Ovary (tissue), 3 donors: ENCODE measurements at regions not wholly inside any gene's neighbourhood (a gene's known extent, or its start where the extent isn't known, plus 50 kb on each side); places are given as distances from the start of the nearest gene placed in this dataset.

Source experiments
- EP300 ChIP-seq: sonication (generic); formaldehyde crosslinking; IDR thresholded peaks from one replicate; pipeline ENCODE4 v1.6.1; 2017; ENCODE audit warnings: antibody characterized with exemption
- POLR2A ChIP-seq: fragments of 450-650 bp; IDR thresholded peaks from one replicate; pipeline ENCODE4 v1.6.1; 2017; ENCODE audit warnings: antibody characterized with exemption, mild to moderate bottlenecking, moderate library complexity
- TF ChIP-seq, protein P1 (sequence below), 3 donors: fragments of 450-650 bp in 2 of 3; fragments of 200-600 bp in 1 of 3; IDR thresholded peaks; one replicate each; pipeline versions ENCODE4 v1.5.1 to v1.8.0; 2016 to 2022; ENCODE audit warnings: antibody characterized with exemption in 3 of 3, mild to moderate bottlenecking in 1 of 3
- donor health status: DM: no; HTN: no; CAD: no.

DNA sequence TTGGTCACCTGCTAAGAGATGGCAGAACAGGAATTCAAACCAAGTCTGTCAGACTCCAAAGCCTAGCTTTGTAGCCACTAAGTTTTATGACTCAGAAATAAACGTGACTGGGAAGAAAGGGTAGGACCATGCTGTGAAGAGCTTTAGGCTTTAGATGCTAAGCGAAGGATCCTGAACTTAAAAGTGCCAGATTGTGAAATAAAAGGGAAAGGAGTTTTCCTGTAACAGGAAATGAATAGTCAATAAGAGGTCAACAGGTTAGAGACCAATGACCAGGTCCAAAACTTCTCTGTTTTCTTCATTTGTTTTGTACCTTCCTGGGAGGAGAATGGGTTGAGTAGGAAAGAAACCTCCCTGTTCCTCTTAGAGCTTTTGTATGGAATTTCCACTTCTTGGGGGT lies 98.8 kb upstream of the EOLA2 start:
- TF ChIP-seq EP300: no peak
- TF ChIP-seq, protein P1, sequence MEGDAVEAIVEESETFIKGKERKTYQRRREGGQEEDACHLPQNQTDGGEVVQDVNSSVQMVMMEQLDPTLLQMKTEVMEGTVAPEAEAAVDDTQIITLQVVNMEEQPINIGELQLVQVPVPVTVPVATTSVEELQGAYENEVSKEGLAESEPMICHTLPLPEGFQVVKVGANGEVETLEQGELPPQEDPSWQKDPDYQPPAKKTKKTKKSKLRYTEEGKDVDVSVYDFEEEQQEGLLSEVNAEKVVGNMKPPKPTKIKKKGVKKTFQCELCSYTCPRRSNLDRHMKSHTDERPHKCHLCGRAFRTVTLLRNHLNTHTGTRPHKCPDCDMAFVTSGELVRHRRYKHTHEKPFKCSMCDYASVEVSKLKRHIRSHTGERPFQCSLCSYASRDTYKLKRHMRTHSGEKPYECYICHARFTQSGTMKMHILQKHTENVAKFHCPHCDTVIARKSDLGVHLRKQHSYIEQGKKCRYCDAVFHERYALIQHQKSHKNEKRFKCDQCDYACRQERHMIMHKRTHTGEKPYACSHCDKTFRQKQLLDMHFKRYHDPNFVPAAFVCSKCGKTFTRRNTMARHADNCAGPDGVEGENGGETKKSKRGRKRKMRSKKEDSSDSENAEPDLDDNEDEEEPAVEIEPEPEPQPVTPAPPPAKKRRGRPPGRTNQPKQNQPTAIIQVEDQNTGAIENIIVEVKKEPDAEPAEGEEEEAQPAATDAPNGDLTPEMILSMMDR (IDR thresholded peaks at IDR 0.05): no peak
- no peak for TF ChIP-seq POLR2A
